ENCODE measurements at regions not wholly inside any gene's neighbourhood (a gene's known extent, or its start where the extent isn't known, plus 50 kb on each side); places are given as distances from the start of the nearest gene placed in this dataset.

DNA sequence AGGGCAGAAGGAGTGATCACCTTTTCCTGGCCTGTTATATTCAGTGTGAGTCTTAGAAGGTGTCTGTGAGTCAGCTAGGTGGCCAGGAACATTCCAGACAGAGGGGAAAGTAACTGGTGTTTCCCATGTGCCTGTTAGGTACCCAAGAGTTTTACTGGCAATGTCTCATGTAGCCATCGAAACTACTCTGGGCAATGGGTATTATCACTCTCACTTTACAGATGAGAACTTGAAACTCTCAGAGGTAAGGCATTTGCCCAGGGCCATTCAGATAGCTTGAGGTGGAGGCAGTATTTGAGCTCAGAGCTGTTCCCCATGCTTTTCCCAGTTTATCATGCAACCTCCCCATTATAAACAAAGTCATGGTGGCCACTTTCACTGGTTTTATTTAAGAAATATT lies 80.4 kb upstream of the NHS start:
- no peak overlapping the region for H3K27ac ChIP-seq
- no peak for DNase-seq
- no peak overlapping the region for H3K4me3 ChIP-seq
- in situ Hi-C loops (cut with MboI; ENCODE audit: low pct_ligation_motif_present in 1 of 4, low pct_unique_long_range_greater_than_20kb in 1 of 4, low sequenced_read_pairs in 3 of 4) (no loop called here), intact Hi-C loops (cut with DNase I; ENCODE audit: low total_unique reads) (no loop called here)
- H3K9me3 ChIP-seq, result no peaks in the 10 kb centered on the region
- peaks cover 0 to 3% (median 0%) of the 10 kb centered on the region in 4 donors for H3K4me1 ChIP-seq
- TF ChIP-seq EP300 (IDR thresholded peaks at IDR 0.05; ENCODE audit: low read depth) (no peak), POLR2AphosphoS5 (IDR thresholded peaks at IDR 0.05) (no peak), CTCF (IDR thresholded peaks at IDR 0.05) (no peak), POLR2A (IDR thresholded peaks at IDR 0.05) (no peak)
- WGBS, 2 donors (ENCODE audit: low coverage in 1 of 2), result 62% methylated on average over 1 of the region's 1 CpG; no CpG with 5 or more reads in 1 of the 2 donors
- H3K27me3 ChIP-seq, result no peaks in the 10 kb centered on the region
- no peaks in the 10 kb centered on the region for H3K36me3 ChIP-seq

DNA sequence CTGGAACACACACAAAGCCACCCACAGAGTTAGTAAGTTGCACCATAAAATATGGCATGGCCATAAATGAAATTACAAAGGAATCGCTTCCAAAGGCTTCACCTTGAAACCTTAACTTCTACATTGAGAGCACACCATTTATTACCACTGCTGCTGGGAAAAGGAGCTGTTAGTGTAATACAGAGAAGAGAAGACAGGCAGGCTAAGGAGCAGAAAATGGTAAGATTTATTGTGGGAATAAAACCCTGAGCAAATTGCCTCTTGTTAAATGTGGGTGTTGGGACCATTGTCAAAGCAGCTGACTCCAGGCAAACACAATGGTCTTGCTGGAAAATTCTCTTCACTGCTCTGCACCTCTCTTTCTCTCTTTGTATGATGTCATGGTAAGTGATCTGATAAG lies 79.2 kb upstream of the NHS start:
- H3K4me3 ChIP-seq, result no peak overlapping the region
- no peaks in the 10 kb centered on the region for H3K9me3 ChIP-seq
- in situ Hi-C loops (cut with MboI; ENCODE audit: low pct_ligation_motif_present in 1 of 4, low pct_unique_long_range_greater_than_20kb in 1 of 4, low sequenced_read_pairs in 3 of 4) (no loop called here), intact Hi-C loops (cut with DNase I; ENCODE audit: low total_unique reads) (no loop called here)
- H3K4me1 ChIP-seq, result peaks cover 0 to 3% (median 0%) of the 10 kb centered on the region in 4 donors
- 44% methylated on average over 1 of the region's 1 CpG; no CpG with 5 or more reads in 1 of the 2 donors for WGBS, 2 donors (ENCODE audit: low coverage in 1 of 2)
- no peak for DNase-seq
- H3K36me3 ChIP-seq, result no peaks in the 10 kb centered on the region
- no peak overlapping the region for H3K27ac ChIP-seq
- H3K27me3 ChIP-seq, result no peaks in the 10 kb centered on the region
- TF ChIP-seq EP300 (IDR thresholded peaks at IDR 0.05; ENCODE audit: low read depth) (no peak), CTCF (IDR thresholded peaks at IDR 0.05) (peak in 1 of 5 experiments; percentile 17)

- intact Hi-C loops (cut with DNase I; ENCODE audit: low total_unique reads) (no loop called here), in situ Hi-C loops (cut with MboI; ENCODE audit: low pct_ligation_motif_present in 1 of 4, low pct_unique_long_range_greater_than_20kb in 1 of 4, low sequenced_read_pairs in 3 of 4) (no loop called here)
- Histone ChIP-seq H3K9me3 (no peaks in the 10 kb centered on the region), H3K4me1 (no peaks in the 10 kb centered on the region), H3K36me3 (no peaks in the 10 kb centered on the region), H3K4me3 (no peak overlapping the region), H3K27me3 (no peaks in the 10 kb centered on the region), H3K27ac (no peak overlapping the region)
- no peak for DNase-seq
- WGBS, 2 donors (ENCODE audit: low coverage in 1 of 2), result 78 to 100% methylated on average over 1 of the region's 1 CpG
- TF ChIP-seq POLR2AphosphoS5 (IDR thresholded peaks at IDR 0.05) (no peak), CTCF (IDR thresholded peaks at IDR 0.05) (no peak), POLR2A (IDR thresholded peaks at IDR 0.05) (no peak), EP300 (IDR thresholded peaks at IDR 0.05; ENCODE audit: low read depth) (no peak)
Observed at GRCh38 chrX:17298564-17298963, 76.4 kb upstream of the NHS start.

GRCh38 chrX:17299206-17299605 lies 75.8 kb upstream of the NHS start:
- no peak for DNase-seq
- no peak for TF ChIP-seq EP300 (IDR thresholded peaks at IDR 0.05; ENCODE audit: low read depth)
- intact Hi-C loops (cut with DNase I; ENCODE audit: low total_unique reads), result no loop called here
- Histone ChIP-seq H3K27me3 (no peaks in the 10 kb centered on the region), H3K27ac (no peak overlapping the region), H3K9me3 (no peaks in the 10 kb centered on the region), H3K4me3 (no peak overlapping the region), H3K4me1 (no peaks in the 10 kb centered on the region), H3K36me3 (no peaks in the 10 kb centered on the region)
- in situ Hi-C loops (cut with MboI; ENCODE audit: low pct_ligation_motif_present in 1 of 4, low pct_unique_long_range_greater_than_20kb in 1 of 4, low sequenced_read_pairs in 3 of 4), result no loop called here
- 79% methylated on average over 5 of the region's 5 CpGs; no CpG with 5 or more reads in 1 of the 2 donors for whole genome bisulfite sequencing, 2 donors (ENCODE audit: low coverage in 1 of 2)

DNA sequence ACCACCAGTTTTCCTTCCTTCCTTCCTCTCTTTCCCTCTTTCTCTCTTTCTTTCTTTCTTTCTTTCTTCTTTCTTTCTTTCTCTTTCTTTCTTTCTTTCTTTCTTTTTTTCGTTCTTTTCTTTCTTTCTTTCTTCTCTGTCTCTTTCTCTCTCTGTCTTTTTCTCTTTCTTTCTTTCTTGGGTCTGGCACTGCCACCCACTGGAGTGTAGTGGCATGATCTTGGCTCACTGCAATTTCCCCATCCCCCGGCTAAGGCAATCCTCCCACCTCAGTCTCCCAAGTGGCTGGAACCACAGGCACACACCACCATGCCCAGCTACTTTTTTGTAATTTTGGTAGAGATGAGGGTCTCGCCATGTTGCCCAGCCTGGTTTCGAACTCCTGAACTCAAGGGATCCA lies 51.6 kb upstream of the NHS start:
- in situ Hi-C loops (cut with MboI; ENCODE audit: low pct_ligation_motif_present in 1 of 4, low pct_unique_long_range_greater_than_20kb in 1 of 4, low sequenced_read_pairs in 3 of 4) (no loop called here), intact Hi-C loops (cut with DNase I; ENCODE audit: low total_unique reads) (no loop called here)
- H3K4me3 ChIP-seq, result no peak overlapping the region
- no peaks in the 10 kb centered on the region for H3K9me3 ChIP-seq
- H3K36me3 ChIP-seq, result no peaks in the 10 kb centered on the region
- WGBS, 2 donors (ENCODE audit: low coverage in 1 of 2), result 68 to 100% methylated on average over 1 to 4 of the region's 4 CpGs
- H3K4me1 ChIP-seq, result no peaks in the 10 kb centered on the region
- TF ChIP-seq CTCF (IDR thresholded peaks at IDR 0.05) (peak in 2 of 5 experiments; percentile 7 to 20), POLR2AphosphoS5 (IDR thresholded peaks at IDR 0.05) (no peak)
- no peak for DNase-seq
- H3K27me3 ChIP-seq, result no peaks in the 10 kb centered on the region
- no peak overlapping the region for H3K27ac ChIP-seq
